ENCODE measurements at regions not wholly inside any gene's neighbourhood (a gene's known extent, or its start where the extent isn't known, plus 50 kb on each side); places are given as distances from the start of the nearest gene placed in this dataset.

DNA sequence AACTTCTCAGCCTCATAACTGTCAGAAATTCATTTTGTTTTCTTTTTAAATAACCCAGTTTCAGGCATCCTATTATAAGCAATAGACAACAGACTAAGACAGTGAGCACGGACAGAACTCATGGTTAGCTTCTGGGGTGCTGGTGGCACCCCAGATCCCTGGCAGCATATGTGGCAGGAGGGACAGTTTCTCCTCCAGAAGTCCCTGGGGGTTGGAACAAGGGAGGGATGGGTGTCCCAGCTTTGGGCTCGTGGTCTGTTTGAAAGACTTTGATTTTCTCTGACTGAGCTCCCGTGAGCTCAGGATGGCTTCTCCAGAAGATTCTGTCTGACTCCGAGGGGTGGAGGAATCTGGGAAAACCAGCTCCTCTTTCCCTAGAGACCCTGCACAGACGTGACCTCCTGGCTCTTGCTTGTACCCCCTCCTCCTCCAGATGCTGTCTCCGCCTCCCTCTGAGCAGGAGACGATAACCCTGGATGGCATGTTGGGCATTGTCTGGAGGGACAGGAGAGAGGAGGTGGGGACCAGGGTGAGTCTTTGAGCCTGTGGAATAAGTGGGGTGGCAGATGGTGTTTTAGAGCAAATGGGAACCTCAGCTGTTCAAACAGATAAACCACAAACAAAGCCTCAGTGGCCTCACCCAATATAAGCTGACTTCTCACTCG is 421.1 kb downstream of the GLRX3 start:
- Histone ChIP-seq H3K56ac (ENCODE audit: insufficient read length, low read depth, low read length) (no peak overlapping the region), H2BK15ac (ENCODE audit: low read depth, low read length) (no peak overlapping the region), H2BK120ac (ENCODE audit: low read depth, low read length, poor library complexity, severe bottlenecking) (no peak overlapping the region), H3K27me3 (ENCODE audit: insufficient read depth, low read length) (no peaks in the 10 kb centered on the region), H2AFZ (ENCODE audit: low read length) (no peak overlapping the region), H3K4me1 (ENCODE audit: insufficient read depth, low read length) (no peaks in the 10 kb centered on the region), H2BK5ac (ENCODE audit: insufficient read length, low read length) (no peak overlapping the region), H3K23ac (ENCODE audit: insufficient read length, low read depth, low read length) (no peak overlapping the region), H4K8ac (replicated peaks; ENCODE audit: insufficient read length, low read depth, low read length) (no peak overlapping the region), H3K4ac (ENCODE audit: low read depth, low read length) (no peak overlapping the region), H2BK12ac (ENCODE audit: insufficient read length, low read depth, low read length) (no peak overlapping the region), H2BK20ac (ENCODE audit: low read depth, low read length, poor library complexity, severe bottlenecking) (no peak overlapping the region), H3K79me1 (ENCODE audit: insufficient read depth, low read depth, low read length, poor library complexity, severe bottlenecking) (no peaks in the 10 kb centered on the region), H3K27ac (ENCODE audit: insufficient read length, low read depth, low read length) (no peak overlapping the region), H3K14ac (ENCODE audit: insufficient read depth, low read length) (no peak overlapping the region), H3K23me2 (ENCODE audit: insufficient read length, low read depth, low read length, poor library complexity, severe bottlenecking) (no peaks in the 10 kb centered on the region), H4K20me1 (ENCODE audit: control insufficient read depth, insufficient read depth, insufficient read length) (no peaks in the 10 kb centered on the region), H3K9me3 (ENCODE audit: control insufficient read depth, low read depth, low read length) (no peaks in the 10 kb centered on the region), H4K91ac (ENCODE audit: insufficient read length, low read depth, low read length) (no peak overlapping the region), H3K79me2 (ENCODE audit: insufficient read depth, low read length) (no peaks in the 10 kb centered on the region), H3K4me2 (ENCODE audit: insufficient read depth, insufficient read length, low read length) (no peak overlapping the region), H3K9ac (ENCODE audit: extremely low read depth, insufficient read length, low read length) (no peak overlapping the region), H3T11ph (ENCODE audit: low read length) (no peak overlapping the region), H4K5ac (ENCODE audit: insufficient read length, low read depth, low read length) (no peak overlapping the region), H3K18ac (ENCODE audit: insufficient read length, low read depth, low read length) (no peak overlapping the region), H2AK5ac (ENCODE audit: insufficient read length, low read length) (no peak overlapping the region)
- no peak overlapping the region for H3K27ac Mint-ChIP-seq
- H3K27me3 Mint-ChIP-seq (ENCODE audit: low read depth), result peaks cover 13% of the 10 kb centered on the region
- H3K36me3 Mint-ChIP-seq (ENCODE audit: insufficient read depth in 1 of 3, low read depth in 3 of 3), result no peaks in the 10 kb centered on the region
- H3K9me3 Mint-ChIP-seq, result peaks cover 0 to 2% of the 10 kb centered on the region in 2 experiments; a peak in 1 of 5 replicates
- WGBS (ENCODE audit: extremely low coverage, insufficient read length, low lambda C conversion rate), result no CpG with 5 or more reads among the region's 8 CpGs
- H3K4me1 Mint-ChIP-seq, result 0 out of 4 replicates have a peak, but pooled peaks cover 0 to 2% of the 10 kb centered on the region in 2 experiments
- TF ChIP-seq, protein P1, sequence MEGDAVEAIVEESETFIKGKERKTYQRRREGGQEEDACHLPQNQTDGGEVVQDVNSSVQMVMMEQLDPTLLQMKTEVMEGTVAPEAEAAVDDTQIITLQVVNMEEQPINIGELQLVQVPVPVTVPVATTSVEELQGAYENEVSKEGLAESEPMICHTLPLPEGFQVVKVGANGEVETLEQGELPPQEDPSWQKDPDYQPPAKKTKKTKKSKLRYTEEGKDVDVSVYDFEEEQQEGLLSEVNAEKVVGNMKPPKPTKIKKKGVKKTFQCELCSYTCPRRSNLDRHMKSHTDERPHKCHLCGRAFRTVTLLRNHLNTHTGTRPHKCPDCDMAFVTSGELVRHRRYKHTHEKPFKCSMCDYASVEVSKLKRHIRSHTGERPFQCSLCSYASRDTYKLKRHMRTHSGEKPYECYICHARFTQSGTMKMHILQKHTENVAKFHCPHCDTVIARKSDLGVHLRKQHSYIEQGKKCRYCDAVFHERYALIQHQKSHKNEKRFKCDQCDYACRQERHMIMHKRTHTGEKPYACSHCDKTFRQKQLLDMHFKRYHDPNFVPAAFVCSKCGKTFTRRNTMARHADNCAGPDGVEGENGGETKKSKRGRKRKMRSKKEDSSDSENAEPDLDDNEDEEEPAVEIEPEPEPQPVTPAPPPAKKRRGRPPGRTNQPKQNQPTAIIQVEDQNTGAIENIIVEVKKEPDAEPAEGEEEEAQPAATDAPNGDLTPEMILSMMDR (conservative IDR thresholded peaks at IDR 0.05), result no peak
- H3K4me3 Mint-ChIP-seq, result no peak overlapping the region
- DNase-seq, result peak; percentile 9

Data from H9 (cell line).